Pons (tissue), 1 donor: ENCODE measurements at regions not wholly inside any gene's neighbourhood (a gene's known extent, or its start where the extent isn't known, plus 50 kb on each side); places are given as distances from the start of the nearest gene placed in this dataset.
"Not testable (repeated sequence)": the region's sequence is repeated elsewhere in the genome, so short reads cannot be mapped to it uniquely, and the experiment has no call there.

Experiments
- DNase-seq: peaks from one replicate; pipeline ENCODE4 v3.0.0-alpha.2; 2016; ENCODE audit warnings: low spot score

- no peak for DNase-seq
Measured at GRCh38 chrX:7515681-7516413, 327.1 kb upstream of the VCX start.

- DNase-seq = no peak
Measured at GRCh38 chrX:7514871-7515599, 327.9 kb upstream of the VCX start.

- no peak for DNase-seq
Measured at GRCh38 chrX:7512845-7513244, 330.1 kb upstream of the VCX start.

GRCh38 chrX:7503251-7503650 lies 339.7 kb upstream of the VCX start:
- DNase-seq = peak; percentile 1

- DNase-seq = no peak
Measured at GRCh38 chrX:7500386-7500785, 342.6 kb upstream of the VCX start.

GRCh38 chrX:7486505-7486904 lies 338.6 kb upstream of the PUDP start:
- DNase-seq = no peak

- no peak for DNase-seq
Measured at GRCh38 chrX:7485061-7485460, 337.1 kb upstream of the PUDP start.

GRCh38 chrX:7480721-7481120 lies 332.8 kb upstream of the PUDP start:
- no peak for DNase-seq

- DNase-seq = no peak
Measured at GRCh38 chrX:7462110-7462509, 314.2 kb upstream of the PUDP start.

GRCh38 chrX:7461051-7461450 lies 313.1 kb upstream of the PUDP start:
- not testable (repeated sequence) for DNase-seq

GRCh38 chrX:7447801-7448499 lies 300.0 kb upstream of the PUDP start:
- DNase-seq = no peak

GRCh38 chrX:7446815-7447214 lies 298.9 kb upstream of the PUDP start:
- DNase-seq = no peak

- DNase-seq = no peak
Measured at GRCh38 chrX:7444967-7445366, 297.0 kb upstream of the PUDP start.

GRCh38 chrX:7441586-7441985 lies 293.6 kb upstream of the PUDP start:
- no peak for DNase-seq

- no peak for DNase-seq
Measured at GRCh38 chrX:7435822-7436221, 287.9 kb upstream of the PUDP start.

GRCh38 chrX:7432901-7433300 lies 284.9 kb upstream of the PUDP start:
- no peak for DNase-seq

- DNase-seq = no peak
Measured at GRCh38 chrX:7420717-7421116, 272.8 kb upstream of the PUDP start.

GRCh38 chrX:7414753-7415152 lies 266.8 kb upstream of the PUDP start:
- no peak for DNase-seq

GRCh38 chrX:7412840-7413239 lies 264.9 kb upstream of the PUDP start:
- no peak for DNase-seq

- DNase-seq = no peak
Measured at GRCh38 chrX:7409866-7410265, 261.9 kb upstream of the PUDP start.

GRCh38 chrX:7399373-7399772 lies 251.4 kb upstream of the PUDP start:
- no peak for DNase-seq

GRCh38 chrX:7390441-7390840 lies 242.5 kb upstream of the PUDP start:
- no peak for DNase-seq

- DNase-seq = no peak
Measured at GRCh38 chrX:7389576-7389975, 241.6 kb upstream of the PUDP start.
